GM12891 (cell line): ENCODE measurements at regions not wholly inside any gene's neighbourhood (a gene's known extent, or its start where the extent isn't known, plus 50 kb on each side); places are given as distances from the start of the nearest gene placed in this dataset.

Experiments used
- POLR2A ChIP-seq: IDR thresholded peaks from 2 replicates; pipeline ENCODE4 v1.6.1; 2011; ENCODE audit warnings: low read depth, low read length, control low read depth
- POLR2AphosphoS5 ChIP-seq: IDR thresholded peaks from 2 replicates; pipeline ENCODE4 v1.6.1; 2011; ENCODE audit warnings: low read depth, low read length, control low read depth
- SPI1 ChIP-seq: IDR thresholded peaks from 2 replicates; pipeline ENCODE4 v1.6.1; 2011; ENCODE audit warnings: low read depth, low read length, control low read depth
- TAF1 ChIP-seq: IDR thresholded peaks from 2 replicates; pipeline ENCODE4 v1.6.1; 2011; ENCODE audit warnings: low read depth, low read length, control low read depth

DNA sequence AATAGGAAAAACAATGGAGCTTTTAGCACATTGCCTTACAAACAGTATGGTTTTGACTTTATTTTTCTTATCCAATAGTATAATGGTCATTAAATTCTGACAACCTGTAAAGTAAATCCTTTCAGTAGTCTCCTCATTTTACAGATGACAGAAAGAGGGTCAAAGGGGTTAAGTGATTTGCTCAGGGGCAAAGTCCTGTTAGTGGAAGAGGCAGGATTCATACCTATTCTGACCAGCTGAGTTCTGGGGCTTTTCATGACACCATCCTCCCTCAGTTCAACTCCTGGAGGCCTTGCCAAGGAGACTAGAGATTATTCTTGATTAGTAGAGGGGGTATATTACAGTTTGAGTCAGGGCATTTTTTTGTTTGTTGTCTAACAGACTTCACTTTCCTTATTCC is 278.7 kb upstream of the DUSP10 start:
- TF ChIP-seq SPI1 (no peak), POLR2A (no peak), TAF1 (no peak), POLR2AphosphoS5 (no peak)
